Activated CD8-positive, alpha-beta memory T cell treated with anti-CD3 and anti-CD28 coated beads, Interleukin-2, amount 50 U/mL, for 4 hours (primary cell): ENCODE measurements at regions not wholly inside any gene's neighbourhood (a gene's known extent, or its start where the extent isn't known, plus 50 kb on each side); places are given as distances from the start of the nearest gene placed in this dataset.
"Not testable (repeated sequence)": the region's sequence is repeated elsewhere in the genome, so short reads cannot be mapped to it uniquely, and the experiment has no call there.

ENCODE experiments used
- DNase-seq: peaks from one replicate; pipeline ENCODE4 v3.0.0-alpha.2; 2020

GRCh38 chr22:25420925-25421904 is 143.3 kb upstream of the GRK3 start:
- DNase-seq = no peak

- DNase-seq = not testable (repeated sequence)
These were observed 137.8 kb upstream of the GRK3 start for GRCh38 chr22:25426530-25427308.

- not testable (repeated sequence) for DNase-seq
These were observed 132.7 kb upstream of the GRK3 start for GRCh38 chr22:25431637-25432342.

- DNase-seq = not testable (repeated sequence)
These were observed 131.0 kb upstream of the GRK3 start for GRCh38 chr22:25433381-25433970.

GRCh38 chr22:25437414-25438160 is 126.9 kb upstream of the GRK3 start:
- no peak for DNase-seq

GRCh38 chr22:25447067-25447685 is 117.3 kb upstream of the GRK3 start:
- no peak for DNase-seq

GRCh38 chr22:25447686-25448434 is 116.6 kb upstream of the GRK3 start:
- peak; percentile 86 for DNase-seq

- DNase-seq = no peak
These were observed 115.9 kb upstream of the GRK3 start for GRCh38 chr22:25448435-25449051.

GRCh38 chr22:25449781-25450317 is 114.6 kb upstream of the GRK3 start:
- no peak for DNase-seq

- no peak for DNase-seq
These were observed 112.9 kb upstream of the GRK3 start for GRCh38 chr22:25451480-25452114.

GRCh38 chr22:25452116-25452700 is 112.3 kb upstream of the GRK3 start:
- no peak for DNase-seq

GRCh38 chr22:25453058-25453457 is 111.4 kb upstream of the GRK3 start:
- DNase-seq = no peak

GRCh38 chr22:25453557-25453956 is 110.9 kb upstream of the GRK3 start:
- no peak for DNase-seq

- DNase-seq = not testable (repeated sequence)
These were observed 108.0 kb upstream of the GRK3 start for GRCh38 chr22:25456300-25457043.

- not testable (repeated sequence) for DNase-seq
These were observed 105.8 kb upstream of the GRK3 start for GRCh38 chr22:25458631-25459030.

- DNase-seq = not testable (repeated sequence)
These were observed 103.8 kb upstream of the GRK3 start for GRCh38 chr22:25460682-25461081.

- no peak for DNase-seq
These were observed 103.2 kb upstream of the GRK3 start for GRCh38 chr22:25461301-25461700.
